T-helper 2 cell treated with Interferon-gamma antibody and Interleukin-4, amounts not matched to agents 5 μg/mL and 100 μg/mL, for 36 hours (primary cell): ENCODE measurements at regions not wholly inside any gene's neighbourhood (a gene's known extent, or its start where the extent isn't known, plus 50 kb on each side); places are given as distances from the start of the nearest gene placed in this dataset.

Experiments
- DNase-seq: peaks from one replicate; pipeline ENCODE4 v3.0.0; 2021; ENCODE audit warnings: low spot score
- H3K27ac Mint-ChIP-seq: one replicate; pipeline ENCODE4 v1.8.0; 2021; ENCODE audit warnings: mild to moderate bottlenecking, mixed read lengths
- H3K27me3 Mint-ChIP-seq: one replicate; pipeline ENCODE4 v1.8.0; 2021; ENCODE audit warnings: low read depth, mixed read lengths
- H3K36me3 Mint-ChIP-seq: one replicate; pipeline ENCODE4 v1.8.0; 2021; ENCODE audit warnings: low read depth, mixed read lengths
- H3K4me1 Mint-ChIP-seq: one replicate; pipeline ENCODE4 v1.8.0; 2021; ENCODE audit warnings: low read depth, mixed read lengths
- H3K4me3 Mint-ChIP-seq: one replicate; pipeline ENCODE4 v1.8.0; 2022; ENCODE audit warnings: mild to moderate bottlenecking, moderate library complexity, mixed read lengths
- H3K9me3 Mint-ChIP-seq: one replicate; pipeline ENCODE4 v1.8.0; 2021; ENCODE audit warnings: mixed read lengths

DNA sequence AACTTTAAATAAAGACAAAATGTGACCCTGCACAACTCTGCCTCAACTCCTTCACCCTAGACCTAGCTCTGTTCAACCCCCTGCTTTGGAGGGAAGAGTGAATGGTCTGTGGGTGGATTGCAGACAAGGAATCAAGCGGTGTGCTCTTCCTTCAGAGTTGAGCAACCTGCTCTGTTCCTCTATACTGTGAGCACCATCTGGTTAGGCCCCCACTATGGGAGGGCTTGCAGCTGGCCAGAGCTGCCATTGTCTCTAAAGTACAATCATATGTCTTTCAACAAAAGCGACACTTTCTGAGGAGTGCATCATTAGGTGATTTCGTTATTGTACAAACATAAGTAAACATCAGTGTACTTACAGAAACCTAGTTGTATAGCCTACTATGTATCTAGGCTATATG, 406.1 kb upstream of the MARCKS start:
- Mint-ChIP-seq H3K27me3 (no peaks in the 10 kb centered on the region), H3K4me1 (no peaks in the 10 kb centered on the region), H3K9me3 (no peaks in the 10 kb centered on the region), H3K36me3 (no peaks in the 10 kb centered on the region), H3K27ac (no peak overlapping the region), H3K4me3 (no peak overlapping the region)
- no peak for DNase-seq

DNA sequence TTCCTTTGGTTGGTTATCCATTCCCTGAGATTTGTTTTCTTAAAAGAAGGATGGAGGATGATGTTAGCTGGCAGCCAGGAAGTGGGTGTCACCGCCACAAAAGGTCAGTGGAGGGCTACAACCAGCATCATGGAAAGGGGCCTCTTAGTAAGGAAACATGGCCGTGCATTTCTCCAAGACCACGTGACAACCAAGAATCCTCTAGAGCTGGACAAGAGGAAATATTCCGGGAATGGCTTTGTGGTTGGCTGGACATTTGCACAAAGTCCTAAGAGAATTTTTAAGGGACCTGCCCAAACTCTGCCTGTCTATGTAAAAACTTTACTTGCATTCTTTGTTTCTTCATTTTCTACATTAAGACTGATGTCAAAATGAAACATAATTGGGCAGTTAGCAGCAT, 399.9 kb upstream of the MARCKS start:
- Mint-ChIP-seq H3K36me3 (no peaks in the 10 kb centered on the region), H3K27me3 (no peaks in the 10 kb centered on the region), H3K4me1 (no peaks in the 10 kb centered on the region), H3K9me3 (no peaks in the 10 kb centered on the region), H3K27ac (no peak overlapping the region), H3K4me3 (no peak overlapping the region)
- no peak for DNase-seq

DNA sequence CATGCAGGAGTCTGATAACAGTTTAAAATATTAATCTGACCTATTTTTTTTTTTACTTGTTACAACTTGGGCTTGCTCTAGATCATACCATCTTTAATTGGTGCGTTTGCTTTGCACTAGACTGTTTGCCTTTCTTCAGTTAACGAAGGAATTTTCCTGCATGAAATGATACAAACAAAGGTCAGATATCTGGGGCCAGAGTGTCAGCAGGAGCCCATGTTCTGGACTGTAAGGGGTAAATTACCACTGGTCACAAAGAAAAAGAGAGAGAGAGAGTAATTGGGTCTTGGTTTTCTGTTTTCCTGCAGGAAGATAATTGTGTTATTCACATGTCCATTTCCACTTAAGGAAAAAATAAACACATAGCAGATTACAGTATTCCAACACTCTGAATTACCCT, 399.4 kb upstream of the MARCKS start:
- Mint-ChIP-seq H3K27me3 (no peaks in the 10 kb centered on the region), H3K27ac (no peak overlapping the region), H3K4me1 (no peaks in the 10 kb centered on the region), H3K4me3 (no peak overlapping the region), H3K9me3 (no peaks in the 10 kb centered on the region), H3K36me3 (no peaks in the 10 kb centered on the region)
- no peak for DNase-seq

DNA sequence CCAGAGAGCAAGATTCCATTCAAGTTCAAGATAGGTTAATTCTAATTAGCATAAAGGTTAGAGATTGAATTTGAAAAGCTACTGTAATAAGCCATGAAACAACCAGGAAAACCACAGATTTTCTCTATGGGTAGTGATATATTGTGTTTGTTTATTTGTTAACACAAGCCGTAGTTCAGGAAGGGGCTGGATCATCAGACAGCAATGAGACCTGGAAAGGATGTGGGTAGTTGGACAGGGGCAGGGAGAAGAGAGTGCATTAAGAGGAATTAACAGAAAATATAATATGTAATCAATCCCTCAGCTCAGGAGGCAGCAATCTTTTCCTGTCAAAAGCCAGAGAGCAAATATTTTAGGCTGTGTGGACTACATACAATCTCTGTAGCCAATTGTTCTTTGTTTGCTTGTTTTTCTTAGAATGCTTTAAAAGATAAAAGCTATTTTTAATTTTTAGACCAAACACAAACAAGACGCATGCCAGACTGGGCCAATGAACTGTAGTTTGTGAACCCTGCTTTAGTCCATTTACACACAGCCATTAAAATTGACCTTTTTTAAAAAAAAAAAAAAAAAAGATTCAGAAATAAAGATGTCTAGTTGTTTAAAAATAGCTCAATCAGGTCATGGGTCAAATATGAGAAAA, 398.7 kb upstream of the MARCKS start:
- H3K4me1 Mint-ChIP-seq, result no peaks in the 10 kb centered on the region
- H3K9me3 Mint-ChIP-seq, result no peaks in the 10 kb centered on the region
- no peak overlapping the region for H3K27ac Mint-ChIP-seq
- H3K27me3 Mint-ChIP-seq, result no peaks in the 10 kb centered on the region
- H3K36me3 Mint-ChIP-seq, result no peaks in the 10 kb centered on the region
- no peak for DNase-seq
- no peak overlapping the region for H3K4me3 Mint-ChIP-seq

DNA sequence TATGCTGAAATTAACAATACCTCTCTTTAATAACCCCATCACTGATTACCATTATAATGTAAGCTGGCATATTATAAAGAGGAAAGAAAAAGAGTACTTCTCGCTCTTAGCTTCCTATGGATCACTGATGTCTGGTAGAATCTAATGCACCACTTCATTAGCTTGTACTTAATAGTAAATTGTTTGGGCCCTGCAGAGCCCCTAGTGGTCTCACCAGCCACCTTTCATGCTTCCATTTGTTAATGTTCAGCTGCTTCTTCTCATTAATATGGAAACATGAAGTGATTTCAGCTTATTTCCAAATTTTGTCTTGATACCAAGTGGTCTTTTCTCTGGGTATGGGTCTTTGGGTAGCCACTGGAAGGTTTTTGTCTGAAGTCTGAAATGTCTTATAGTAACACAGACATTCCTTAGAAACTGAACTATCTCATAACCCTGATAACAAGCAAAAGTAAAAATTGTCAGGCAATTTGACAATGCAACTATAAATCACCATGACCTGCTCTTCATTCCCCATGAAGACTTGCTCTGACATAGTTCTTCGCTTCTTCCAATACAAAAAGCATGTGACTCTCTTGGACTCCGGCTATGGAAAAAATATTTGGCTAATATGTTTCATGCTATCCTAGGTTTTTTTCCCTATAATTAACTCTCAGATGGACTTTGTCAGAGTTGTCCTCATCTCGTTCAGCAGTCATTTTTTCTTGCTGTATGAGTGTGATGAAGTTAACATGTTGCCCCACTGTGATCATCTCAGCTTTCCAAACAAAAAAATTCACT, 395.8 kb upstream of the MARCKS start:
- Mint-ChIP-seq H3K9me3 (no peaks in the 10 kb centered on the region), H3K27ac (no peak overlapping the region), H3K4me1 (no peaks in the 10 kb centered on the region), H3K4me3 (no peak overlapping the region), H3K36me3 (no peaks in the 10 kb centered on the region), H3K27me3 (no peaks in the 10 kb centered on the region)
- DNase-seq, result no peak

DNA sequence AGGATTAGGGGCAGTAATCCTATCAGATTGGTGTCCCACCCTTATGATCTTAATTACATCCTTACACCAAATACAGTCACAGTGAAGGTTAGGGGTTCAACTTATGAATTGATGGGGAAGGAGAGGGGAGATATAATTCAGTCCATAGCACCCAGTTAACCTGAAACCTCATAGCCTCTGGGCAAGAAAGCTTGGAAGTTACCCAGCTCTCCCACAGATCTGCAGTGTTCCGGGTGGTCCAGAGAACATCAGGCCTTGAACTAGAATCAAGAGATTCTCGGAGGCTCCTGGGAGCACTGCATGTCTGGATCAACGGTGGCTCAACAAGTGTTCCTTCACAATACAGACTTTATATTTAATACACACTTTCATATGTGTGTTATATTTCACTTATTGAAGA, 392.6 kb upstream of the MARCKS start:
- no peaks in the 10 kb centered on the region for H3K9me3 Mint-ChIP-seq
- no peaks in the 10 kb centered on the region for H3K27me3 Mint-ChIP-seq
- no peak overlapping the region for H3K27ac Mint-ChIP-seq
- no peak overlapping the region for H3K4me3 Mint-ChIP-seq
- no peak for DNase-seq
- H3K36me3 Mint-ChIP-seq, result no peaks in the 10 kb centered on the region
- H3K4me1 Mint-ChIP-seq, result no peaks in the 10 kb centered on the region

DNA sequence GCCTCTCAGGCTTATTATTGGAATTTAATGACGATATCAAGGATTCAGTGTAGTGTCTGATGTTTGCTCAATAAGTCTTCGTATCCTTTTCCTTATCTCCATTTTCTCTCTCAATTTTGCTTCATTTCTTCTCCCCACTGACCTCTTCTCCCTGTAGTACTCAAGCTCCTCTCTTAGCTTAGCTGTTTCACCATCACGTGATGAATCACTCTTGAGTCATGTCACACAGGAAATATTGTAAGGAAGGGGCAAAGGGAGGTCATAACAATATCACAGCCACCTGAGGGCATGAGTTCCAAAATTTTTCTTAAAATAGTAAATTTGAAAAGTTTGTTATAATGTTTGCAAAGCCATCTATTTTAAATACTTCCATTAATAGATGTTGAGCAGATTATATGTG, 392.2 kb upstream of the MARCKS start:
- Mint-ChIP-seq H3K4me3 (no peak overlapping the region), H3K27ac (no peak overlapping the region), H3K27me3 (no peaks in the 10 kb centered on the region), H3K9me3 (no peaks in the 10 kb centered on the region), H3K36me3 (no peaks in the 10 kb centered on the region), H3K4me1 (no peaks in the 10 kb centered on the region)
- no peak for DNase-seq

DNA sequence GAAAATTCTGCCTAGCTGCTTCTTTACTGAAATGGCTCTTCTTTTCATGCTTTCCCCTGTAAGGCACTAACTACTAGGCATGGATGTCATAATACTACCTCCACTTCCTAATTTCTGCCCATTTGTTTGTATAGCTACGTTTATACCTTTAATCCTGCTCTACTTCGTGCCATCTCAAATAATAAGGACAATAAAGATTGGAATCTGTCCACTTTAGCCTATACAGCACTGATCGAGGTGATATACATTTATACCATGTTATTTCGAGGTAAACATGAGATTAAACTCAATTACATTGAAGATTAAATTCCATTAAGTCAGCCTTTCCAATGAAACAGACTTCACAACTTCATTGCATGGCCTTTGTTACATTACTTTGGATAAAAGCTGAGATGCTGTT, 390.6 kb upstream of the MARCKS start:
- H3K27ac Mint-ChIP-seq, result no peak overlapping the region
- H3K9me3 Mint-ChIP-seq, result peaks cover 2% of the 10 kb centered on the region
- H3K27me3 Mint-ChIP-seq, result no peaks in the 10 kb centered on the region

DNA sequence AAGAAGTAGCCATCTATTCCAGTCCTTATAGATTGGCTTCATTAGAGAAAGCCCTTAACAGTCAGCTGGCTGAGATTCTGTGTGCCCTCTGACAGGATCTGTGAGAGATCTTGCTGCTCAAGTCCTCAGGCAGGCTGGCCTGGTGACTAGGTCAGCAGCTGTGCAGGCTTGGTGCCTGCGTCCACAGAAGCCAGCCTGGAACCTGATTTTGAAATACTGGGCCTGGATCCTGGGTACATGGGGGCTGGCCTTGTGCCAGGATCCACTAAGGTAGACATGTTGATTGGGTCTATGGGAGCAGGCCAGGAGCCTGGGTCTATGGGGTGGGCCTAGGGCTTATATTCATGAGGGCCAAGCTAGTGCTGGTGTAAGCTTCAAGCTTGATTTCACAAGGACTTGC, 381.8 kb upstream of the MARCKS start:
- no peaks in the 10 kb centered on the region for H3K36me3 Mint-ChIP-seq
- no peak overlapping the region for H3K4me3 Mint-ChIP-seq
- no peak overlapping the region for H3K27ac Mint-ChIP-seq
- DNase-seq, result no peak
- H3K9me3 Mint-ChIP-seq, result peaks cover 6% of the 10 kb centered on the region
- no peaks in the 10 kb centered on the region for H3K27me3 Mint-ChIP-seq
- no peaks in the 10 kb centered on the region for H3K4me1 Mint-ChIP-seq

More for the DNA sequence above, 390.6 kb upstream of the MARCKS start:
- no peaks in the 10 kb centered on the region for H3K4me1 Mint-ChIP-seq
- no peak for DNase-seq
- H3K36me3 Mint-ChIP-seq, result no peaks in the 10 kb centered on the region
- no peak overlapping the region for H3K4me3 Mint-ChIP-seq

DNA sequence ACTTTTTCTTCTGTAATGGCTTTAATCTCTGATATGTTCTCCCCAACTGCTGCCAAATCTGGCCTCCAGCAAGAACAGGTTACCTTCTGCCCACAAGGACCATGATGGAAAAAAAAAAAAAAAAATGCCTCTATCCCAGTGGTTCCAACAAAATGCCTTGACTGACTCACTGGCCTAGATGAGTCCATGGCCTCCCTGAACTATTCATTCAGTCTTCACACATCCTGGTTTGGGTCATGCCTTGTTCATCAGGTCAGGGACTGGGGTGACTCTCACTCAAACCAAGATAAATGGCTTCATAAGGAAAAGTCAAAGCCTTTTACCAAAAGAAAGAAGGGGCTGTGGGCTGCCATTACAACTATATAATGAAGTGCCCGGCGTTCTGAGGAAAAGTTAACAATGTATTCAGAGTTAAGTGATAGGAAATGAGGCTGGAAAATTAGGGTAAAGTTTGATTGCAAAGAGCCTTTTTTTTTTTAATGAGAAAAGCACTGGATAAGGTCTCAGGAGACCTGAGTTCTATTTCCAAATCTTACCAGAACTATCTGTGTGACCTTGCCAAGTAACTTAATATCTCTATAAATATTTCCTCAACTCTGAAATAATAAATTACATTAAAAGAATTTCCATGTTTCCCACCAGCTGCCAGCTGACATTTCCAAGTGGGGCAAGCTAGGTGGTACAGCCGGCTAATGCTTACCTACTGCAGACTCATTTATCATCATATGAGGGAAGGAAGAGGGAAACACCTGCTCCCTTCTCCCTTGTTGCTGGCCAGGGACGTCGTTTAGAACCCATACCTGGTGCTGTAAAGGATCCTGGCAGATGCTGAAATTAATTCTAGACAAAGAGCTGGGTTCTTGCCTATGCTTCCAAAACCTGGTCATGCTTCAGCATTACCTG, 380.0 kb upstream of the MARCKS start:
- Mint-ChIP-seq H3K4me3 (no peak overlapping the region), H3K9me3 (peaks cover 3% of the 10 kb centered on the region), H3K27ac (no peak overlapping the region), H3K27me3 (no peaks in the 10 kb centered on the region), H3K36me3 (no peaks in the 10 kb centered on the region), H3K4me1 (no peaks in the 10 kb centered on the region)
- DNase-seq, result no peak

DNA sequence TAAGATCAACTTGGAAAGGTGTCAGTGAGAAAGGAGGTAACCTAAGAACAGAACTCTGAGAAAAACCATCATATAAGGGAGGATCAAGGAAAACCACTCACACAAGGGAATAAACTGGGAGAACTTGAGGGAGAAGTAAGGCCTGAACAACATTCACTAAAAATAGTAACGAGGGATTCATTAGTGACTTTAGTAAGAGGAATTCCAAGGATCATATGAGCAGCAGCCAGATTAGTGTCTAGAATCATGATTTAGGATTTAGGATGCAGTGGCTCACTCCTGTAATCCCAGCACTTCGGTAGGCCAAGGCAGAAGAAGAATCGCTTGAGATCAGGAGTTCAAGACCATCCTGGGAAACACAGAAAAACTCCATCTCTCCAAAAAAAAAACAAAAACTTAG, 376.5 kb upstream of the MARCKS start:
- no peak overlapping the region for H3K27ac Mint-ChIP-seq
- DNase-seq, result no peak
- no peaks in the 10 kb centered on the region for H3K27me3 Mint-ChIP-seq
- H3K4me3 Mint-ChIP-seq, result no peak overlapping the region
- H3K36me3 Mint-ChIP-seq, result no peaks in the 10 kb centered on the region
- no peaks in the 10 kb centered on the region for H3K9me3 Mint-ChIP-seq
- no peaks in the 10 kb centered on the region for H3K4me1 Mint-ChIP-seq

DNA sequence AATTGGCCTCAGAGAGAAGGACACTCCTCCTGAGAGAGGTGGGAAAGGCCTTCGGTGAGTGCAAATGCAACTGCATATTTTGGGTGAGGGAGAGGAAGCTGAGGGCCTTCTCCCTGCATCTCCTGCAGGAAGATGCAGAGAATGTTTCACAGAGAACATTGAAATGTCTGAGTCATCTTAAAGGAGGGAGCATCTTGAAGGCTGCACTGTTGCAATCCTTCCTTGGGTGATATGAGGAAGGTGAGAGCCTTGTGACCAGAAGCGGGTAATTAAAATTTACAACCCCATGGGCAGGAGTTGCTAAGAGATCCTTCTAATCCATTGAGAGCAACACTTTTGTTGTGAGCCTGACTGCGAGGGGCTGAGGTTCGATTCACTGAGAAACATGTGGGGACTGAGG, 375.7 kb upstream of the MARCKS start:
- Mint-ChIP-seq H3K27me3 (no peaks in the 10 kb centered on the region), H3K9me3 (no peaks in the 10 kb centered on the region), H3K4me3 (no peak overlapping the region), H3K27ac (no peak overlapping the region), H3K36me3 (no peaks in the 10 kb centered on the region), H3K4me1 (no peaks in the 10 kb centered on the region)
- no peak for DNase-seq

DNA sequence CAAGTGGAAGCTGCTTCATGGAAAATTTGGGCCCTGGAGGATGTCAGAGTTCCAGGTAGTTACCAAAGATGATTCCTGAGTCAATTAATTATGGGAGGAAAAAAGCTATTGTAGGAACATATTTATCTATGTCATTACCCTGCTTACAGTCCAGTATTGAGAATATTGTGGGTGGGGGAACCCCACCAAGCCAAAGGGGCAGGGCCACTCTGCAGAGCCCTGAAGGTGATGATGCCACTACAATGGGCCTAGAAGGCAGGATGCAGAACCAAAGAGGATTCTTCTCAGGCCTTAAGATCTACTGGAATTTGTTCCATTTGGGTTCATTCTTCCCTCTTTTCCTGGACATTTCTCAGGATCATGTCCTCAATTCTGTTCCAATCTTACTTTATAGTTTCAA, 375.2 kb upstream of the MARCKS start:
- H3K27me3 Mint-ChIP-seq, result no peaks in the 10 kb centered on the region
- H3K4me3 Mint-ChIP-seq, result no peak overlapping the region
- no peaks in the 10 kb centered on the region for H3K4me1 Mint-ChIP-seq
- H3K9me3 Mint-ChIP-seq, result no peaks in the 10 kb centered on the region
- no peaks in the 10 kb centered on the region for H3K36me3 Mint-ChIP-seq
- no peak overlapping the region for H3K27ac Mint-ChIP-seq
- no peak for DNase-seq

DNA sequence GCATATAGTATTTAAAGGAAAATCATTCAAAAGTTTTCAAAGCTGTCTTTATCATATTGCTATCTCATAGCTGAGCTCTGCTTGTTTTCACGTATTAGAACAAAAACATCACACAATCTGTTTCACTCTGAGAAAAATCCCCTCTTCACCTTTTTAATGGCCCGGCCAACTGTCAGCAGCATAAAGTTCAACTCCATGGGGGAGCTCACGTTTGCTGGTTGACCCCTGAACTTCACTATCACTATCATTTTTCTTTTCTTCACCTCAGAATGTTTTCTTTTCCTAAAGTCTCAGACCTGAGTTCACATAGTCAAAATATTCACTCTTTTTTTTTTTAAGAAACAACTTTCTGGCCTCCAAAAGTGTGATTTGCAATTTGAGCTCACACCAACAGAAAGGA, 374.4 kb upstream of the MARCKS start:
- H3K9me3 Mint-ChIP-seq, result no peaks in the 10 kb centered on the region
- no peak overlapping the region for H3K27ac Mint-ChIP-seq
- H3K27me3 Mint-ChIP-seq, result no peaks in the 10 kb centered on the region
- no peaks in the 10 kb centered on the region for H3K4me1 Mint-ChIP-seq
- DNase-seq, result no peak
- H3K4me3 Mint-ChIP-seq, result no peak overlapping the region
- no peaks in the 10 kb centered on the region for H3K36me3 Mint-ChIP-seq
